ENCODE measurements at regions not wholly inside any gene's neighbourhood (a gene's known extent, or its start where the extent isn't known, plus 50 kb on each side); places are given as distances from the start of the nearest gene placed in this dataset.

GRCh38 chr4:8776366-8776765 lies 95.3 kb downstream of the HMX1 start:
- no peak for DNase-seq (ENCODE audit: insufficient read length, low spot score)
- TF ChIP-seq PAX5 (IDR thresholded peaks at IDR 0.05; ENCODE audit: insufficient read depth, low read length, severe bottlenecking) (no peak), POLR2AphosphoS5 (IDR thresholded peaks at IDR 0.05; ENCODE audit: low read depth, low read length) (no peak)
- FAIRE-seq: no peak

GRCh38 chr4:8775751-8776355 lies 95.8 kb downstream of the HMX1 start:
- TF ChIP-seq POLR2A (IDR thresholded peaks at IDR 0.05; ENCODE audit: low read depth, low read length) (no peak), SPI1 (IDR thresholded peaks at IDR 0.05; ENCODE audit: low read depth, low read length) (no peak), POU2F2 (IDR thresholded peaks at IDR 0.05; ENCODE audit: low read depth, low read length) (no peak), POLR2AphosphoS5 (IDR thresholded peaks at IDR 0.05; ENCODE audit: low read depth, low read length) (no peak), TAF1 (IDR thresholded peaks at IDR 0.05; ENCODE audit: low read depth, low read length) (no peak), PAX5 (IDR thresholded peaks at IDR 0.05; ENCODE audit: insufficient read depth, low read length, severe bottlenecking) (no peak)
- DNase-seq (ENCODE audit: insufficient read length, low spot score) (no peak), FAIRE-seq (no peak)

- TF ChIP-seq POLR2A (IDR thresholded peaks at IDR 0.05; ENCODE audit: low read depth, low read length) (no peak), POU2F2 (IDR thresholded peaks at IDR 0.05; ENCODE audit: low read depth, low read length) (no peak), TAF1 (IDR thresholded peaks at IDR 0.05; ENCODE audit: low read depth, low read length) (no peak), SPI1 (IDR thresholded peaks at IDR 0.05; ENCODE audit: low read depth, low read length) (no peak), POLR2AphosphoS5 (IDR thresholded peaks at IDR 0.05; ENCODE audit: low read depth, low read length) (no peak), PAX5 (IDR thresholded peaks at IDR 0.05; ENCODE audit: insufficient read depth, low read length, severe bottlenecking) (no peak)
- no peak for FAIRE-seq
- DNase-seq (ENCODE audit: insufficient read length, low spot score): no peak
These were observed 96.5 kb downstream of the HMX1 start for GRCh38 chr4:8775121-8775520.

GRCh38 chr4:8774071-8774470 lies 97.6 kb downstream of the HMX1 start:
- DNase-seq (ENCODE audit: insufficient read length, low spot score): no peak
- no peak for TF ChIP-seq SPI1 (IDR thresholded peaks at IDR 0.05; ENCODE audit: low read depth, low read length)
- no peak for TF ChIP-seq POLR2A (IDR thresholded peaks at IDR 0.05; ENCODE audit: low read depth, low read length)
- TF ChIP-seq TAF1 (IDR thresholded peaks at IDR 0.05; ENCODE audit: low read depth, low read length): no peak
- no peak for TF ChIP-seq PAX5 (IDR thresholded peaks at IDR 0.05; ENCODE audit: insufficient read depth, low read length, severe bottlenecking)
- no peak for TF ChIP-seq POU2F2 (IDR thresholded peaks at IDR 0.05; ENCODE audit: low read depth, low read length)
- TF ChIP-seq POLR2AphosphoS5 (IDR thresholded peaks at IDR 0.05; ENCODE audit: low read depth, low read length): no peak
- no peak for FAIRE-seq

GRCh38 chr4:8773124-8773931 lies 98.3 kb downstream of the HMX1 start:
- DNase-seq (ENCODE audit: insufficient read length, low spot score): no peak
- TF ChIP-seq PAX5 (IDR thresholded peaks at IDR 0.05; ENCODE audit: insufficient read depth, low read length, severe bottlenecking) (no peak), TAF1 (IDR thresholded peaks at IDR 0.05; ENCODE audit: low read depth, low read length) (no peak), POLR2AphosphoS5 (IDR thresholded peaks at IDR 0.05; ENCODE audit: low read depth, low read length) (no peak), POLR2A (IDR thresholded peaks at IDR 0.05; ENCODE audit: low read depth, low read length) (no peak), POU2F2 (IDR thresholded peaks at IDR 0.05; ENCODE audit: low read depth, low read length) (no peak), SPI1 (IDR thresholded peaks at IDR 0.05; ENCODE audit: low read depth, low read length) (no peak)
- FAIRE-seq: no peak

- DNase-seq (ENCODE audit: insufficient read length, low spot score) (no peak), FAIRE-seq (no peak)
- TF ChIP-seq SPI1 (IDR thresholded peaks at IDR 0.05; ENCODE audit: low read depth, low read length) (no peak), PAX5 (IDR thresholded peaks at IDR 0.05; ENCODE audit: insufficient read depth, low read length, severe bottlenecking) (no peak), POU2F2 (IDR thresholded peaks at IDR 0.05; ENCODE audit: low read depth, low read length) (no peak), POLR2A (IDR thresholded peaks at IDR 0.05; ENCODE audit: low read depth, low read length) (no peak), POLR2AphosphoS5 (IDR thresholded peaks at IDR 0.05; ENCODE audit: low read depth, low read length) (no peak)
These were observed 99.0 kb downstream of the HMX1 start for GRCh38 chr4:8772499-8773123.

- no peak for FAIRE-seq
- TF ChIP-seq POU2F2 (IDR thresholded peaks at IDR 0.05; ENCODE audit: low read depth, low read length): no peak
- no peak for TF ChIP-seq PAX5 (IDR thresholded peaks at IDR 0.05; ENCODE audit: insufficient read depth, low read length, severe bottlenecking)
- TF ChIP-seq POLR2AphosphoS5 (IDR thresholded peaks at IDR 0.05; ENCODE audit: low read depth, low read length): no peak
- no peak for TF ChIP-seq TAF1 (IDR thresholded peaks at IDR 0.05; ENCODE audit: low read depth, low read length)
- no peak for TF ChIP-seq SPI1 (IDR thresholded peaks at IDR 0.05; ENCODE audit: low read depth, low read length)
- no peak for TF ChIP-seq POLR2A (IDR thresholded peaks at IDR 0.05; ENCODE audit: low read depth, low read length)
- no peak for DNase-seq (ENCODE audit: insufficient read length, low spot score)
These were observed 100.0 kb downstream of the HMX1 start for GRCh38 chr4:8771666-8772065.

- no peak for TF ChIP-seq TAF1 (IDR thresholded peaks at IDR 0.05; ENCODE audit: low read depth, low read length)
- TF ChIP-seq SPI1 (IDR thresholded peaks at IDR 0.05; ENCODE audit: low read depth, low read length): no peak
- TF ChIP-seq POU2F2 (IDR thresholded peaks at IDR 0.05; ENCODE audit: low read depth, low read length): no peak
- TF ChIP-seq POLR2A (IDR thresholded peaks at IDR 0.05; ENCODE audit: low read depth, low read length): no peak
- no peak for TF ChIP-seq POLR2AphosphoS5 (IDR thresholded peaks at IDR 0.05; ENCODE audit: low read depth, low read length)
- no peak for TF ChIP-seq PAX5 (IDR thresholded peaks at IDR 0.05; ENCODE audit: insufficient read depth, low read length, severe bottlenecking)
- FAIRE-seq (no peak), DNase-seq (ENCODE audit: insufficient read length, low spot score) (no peak)
These were observed 100.4 kb downstream of the HMX1 start for GRCh38 chr4:8771258-8771590.

GRCh38 chr4:8770518-8771257 lies 101.0 kb downstream of the HMX1 start:
- FAIRE-seq: no peak
- DNase-seq (ENCODE audit: insufficient read length, low spot score): no peak
- no peak for TF ChIP-seq PAX5 (IDR thresholded peaks at IDR 0.05; ENCODE audit: insufficient read depth, low read length, severe bottlenecking)
- no peak for TF ChIP-seq POLR2AphosphoS5 (IDR thresholded peaks at IDR 0.05; ENCODE audit: low read depth, low read length)
- TF ChIP-seq POLR2A (IDR thresholded peaks at IDR 0.05; ENCODE audit: low read depth, low read length): no peak
- TF ChIP-seq TAF1 (IDR thresholded peaks at IDR 0.05; ENCODE audit: low read depth, low read length): no peak
- no peak for TF ChIP-seq POU2F2 (IDR thresholded peaks at IDR 0.05; ENCODE audit: low read depth, low read length)
- no peak for TF ChIP-seq SPI1 (IDR thresholded peaks at IDR 0.05; ENCODE audit: low read depth, low read length)
